A549 (cell line): ENCODE measurements at regions not wholly inside any gene's neighbourhood (a gene's known extent, or its start where the extent isn't known, plus 50 kb on each side); places are given as distances from the start of the nearest gene placed in this dataset.

Source experiments
- ATAC-seq, 2 experiments: fragments of 200-7000 bp in 1 of 2; fragments of >200 bp in 1 of 2; cut with Nextera tagmentation in 1 of 2; cut with Tn5 transposase in 1 of 2; 3 replicates each; pipeline versions ENCODE4 v1.8.0 to v1.9.1; 2018 to 2020; ENCODE audit warnings: mild to moderate bottlenecking in 1 of 2, moderate library complexity in 1 of 2
- CTCF ChIA-PET: fragments of 300-600 bp; sonication (Branson Sonifier 250); formaldehyde crosslinking; extraction: SDS; loops from one replicate; lab custom pipeline; 2021; ENCODE audit warnings: antibody characterized with exemption, inconsistent platforms; lab: Yijun Ruan, JAX
- POLR2A ChIA-PET: fragments of 350-600 bp; formaldehyde crosslinking; extraction: SDS; loops from one replicate; lab custom pipeline; 2021; ENCODE audit warnings: antibody characterized with exemption, inconsistent platforms; lab: Yijun Ruan, JAX
- DNase-seq, 2 experiments: peaks; one replicate each; pipeline versions ENCODE4 v3.0.0 to v3.0.0-alpha.2; 2011 to 2016; ENCODE audit warnings: low read depth in 1 of 2, low spot score in 1 of 2
- FAIRE-seq: peaks from 2 replicates; lab custom pipeline; 2011; peaks lifted over from hg19 to GRCh38; lab: Jason Lieb, UNC
- H3K27ac ChIP-seq, 2 experiments: fragments of >200 bp; sonication (Bioruptor Twin); formaldehyde crosslinking; 3 replicates each; pipeline ENCODE4 v1.5.1; 2016 to 2017
- H3K4me1 ChIP-seq: fragments of >200 bp; sonication (Bioruptor Twin); formaldehyde crosslinking; 3 replicates; pipeline ENCODE4 v1.6.1; 2016
- H3K4me2 ChIP-seq: fragments of >200 bp; sonication (Bioruptor Twin); formaldehyde crosslinking; 3 replicates; pipeline ENCODE4 v1.6.1; 2016
- H3K4me3 ChIP-seq: fragments of >200 bp; sonication (Bioruptor Twin); formaldehyde crosslinking; 3 replicates; pipeline ENCODE4 v1.5.1; 2016
- H3K9me3 ChIP-seq: fragments of >200 bp; sonication (Bioruptor Twin); formaldehyde crosslinking; 3 replicates; pipeline ENCODE4 v1.6.1; 2016
- BCL3 ChIP-seq: fragments of >200 bp; sonication (Bioruptor Twin); formaldehyde crosslinking; IDR thresholded peaks from 3 replicates; pipeline ENCODE4 v1.6.1; 2016
- CBX8 ChIP-seq: fragments of 200-600 bp; sonication (generic); IDR thresholded peaks from 2 replicates; pipeline ENCODE4 v1.6.1; 2016
- CHD4 ChIP-seq: fragments of 200-600 bp; sonication (generic); IDR thresholded peaks from 2 replicates; pipeline ENCODE4 v1.6.1; 2016; ENCODE audit warnings: antibody characterized with exemption, mild to moderate bottlenecking, borderline replicate concordance
- CTCF ChIP-seq: fragments of >200 bp; sonication (Bioruptor Twin); formaldehyde crosslinking; IDR thresholded peaks from 3 replicates; pipeline ENCODE4 v1.5.1; 2016
- EHMT2 ChIP-seq: fragments of 200-600 bp; sonication (generic); IDR thresholded peaks from 2 replicates; pipeline ENCODE4 v1.6.1; 2016; ENCODE audit warnings: antibody characterized with exemption, low read depth, mild to moderate bottlenecking, moderate library complexity
- ESRRA ChIP-seq: fragments of 150-350 bp; IDR thresholded peaks from 2 replicates; pipeline ENCODE4 v1.6.1; 2014; ENCODE audit warnings: mild to moderate bottlenecking, low read length, borderline replicate concordance
- FOSL2 ChIP-seq, 2 experiments: fragments of 450-650 bp in 1 of 2; fragments of >200 bp in 1 of 2; sonication (Bioruptor Twin) in 1 of 2; formaldehyde crosslinking; IDR thresholded peaks; 2 replicates each; pipeline versions ENCODE4 v1.5.0 to v1.6.1; 2016 to 2020; ENCODE audit warnings: mild to moderate bottlenecking in 1 of 2, moderate library complexity in 1 of 2
- HDAC2 ChIP-seq: fragments of 200-600 bp; sonication (generic); IDR thresholded peaks from 2 replicates; pipeline ENCODE4 v1.6.1; 2016
- HEYL ChIP-seq: fragments of 250-450 bp; sonication (Bioruptor Pico); IDR thresholded peaks from 2 replicates; pipeline ENCODE4 v1.8.0; 2021; ENCODE audit warnings: mild to moderate bottlenecking, moderate library complexity
- JUNB ChIP-seq: fragments of >200 bp; sonication (Bioruptor Twin); formaldehyde crosslinking; IDR thresholded peaks from 2 replicates; pipeline ENCODE4 v1.6.1; 2016
- KDM5A ChIP-seq: fragments of 200-600 bp; sonication (generic); IDR thresholded peaks from 2 replicates; pipeline ENCODE4 v1.6.1; 2016; ENCODE audit warnings: antibody characterized with exemption, mild to moderate bottlenecking
- MAX ChIP-seq: IDR thresholded peaks from 2 replicates; pipeline ENCODE4 v1.6.1; 2012
- MYC ChIP-seq: IDR thresholded peaks from 2 replicates; pipeline ENCODE4 v1.6.1; 2012; ENCODE audit warnings: mild to moderate bottlenecking, inconsistent platforms, low read length, improper control_type of control experiment, borderline replicate concordance
- NFE2L2 ChIP-seq: fragments of 150-350 bp; conservative IDR thresholded peaks from 2 replicates; pipeline ENCODE4 v1.6.1; 2014; ENCODE audit warnings: low read length
- POLR2AphosphoS2 ChIP-seq: conservative IDR thresholded peaks from 2 replicates; pipeline ENCODE4 v1.6.1; 2012; ENCODE audit warnings: low read length, improper control_type of control experiment, inconsistent platforms
- RAD21 ChIP-seq, 2 experiments: fragments of >200 bp in 1 of 2; sonication (Bioruptor Twin) in 1 of 2; formaldehyde crosslinking in 1 of 2; IDR thresholded peaks in 1 of 2; conservative IDR thresholded peaks in 1 of 2; 2 replicates in 1 of 2; 3 replicates in 1 of 2; pipeline ENCODE4 v1.6.1; 2012 to 2018; ENCODE audit warnings: inconsistent platforms in 1 of 2
- RARB ChIP-seq: fragments of 250-450 bp; sonication (Bioruptor Pico); IDR thresholded peaks from 2 replicates; pipeline ENCODE4 v1.8.0; 2021; ENCODE audit warnings: mild to moderate bottlenecking, moderate library complexity
- RNF2 ChIP-seq: fragments of 200-600 bp; sonication (generic); IDR thresholded peaks from 2 replicates; pipeline ENCODE4 v1.6.1; 2016; ENCODE audit warnings: low read depth, mild to moderate bottlenecking, antibody characterized with exemption, moderate library complexity, borderline replicate concordance
- SMC3 ChIP-seq: fragments of >200 bp; sonication (Bioruptor Twin); formaldehyde crosslinking; IDR thresholded peaks from 3 replicates; pipeline ENCODE4 v1.6.1; 2018; ENCODE audit warnings: inconsistent platforms
- USF2 ChIP-seq: fragments of 450-650 bp; IDR thresholded peaks from 2 replicates; pipeline ENCODE4 v1.6.1; 2014; ENCODE audit warnings: antibody characterized with exemption
- ZSCAN20 ChIP-seq: fragments of 250-450 bp; sonication (Bioruptor Pico); IDR thresholded peaks from 2 replicates; pipeline ENCODE4 v1.8.0; 2022; ENCODE audit warnings: mild to moderate bottlenecking, moderate library complexity
- WGBS: methylation state at CpG from one replicate; pipeline ENCODE4 v1.1.6; 2017; ENCODE audit errors: missing lambda C conversion rate; 5-methylcytosine and 5-hydroxymethylcytosine counted together
- TF ChIP-seq, protein P1 (sequence below): IDR thresholded peaks from 2 replicates; pipeline ENCODE4 v1.6.1; 2012

GRCh38 chr7:10721289-10721688 lies 252.4 kb upstream of the PHF14 start:
- no peak overlapping the region for H3K27ac ChIP-seq
- no peak for ATAC-seq
- TF ChIP-seq MAX (no peak), EHMT2 (no peak), POLR2AphosphoS2 (no peak), CBX8 (no peak), ZSCAN20 (no peak), RNF2 (no peak), HEYL (CRISPR knock-in tag) (no peak), CTCF (no peak), SMC3 (no peak)
- TF ChIP-seq, protein P1, sequence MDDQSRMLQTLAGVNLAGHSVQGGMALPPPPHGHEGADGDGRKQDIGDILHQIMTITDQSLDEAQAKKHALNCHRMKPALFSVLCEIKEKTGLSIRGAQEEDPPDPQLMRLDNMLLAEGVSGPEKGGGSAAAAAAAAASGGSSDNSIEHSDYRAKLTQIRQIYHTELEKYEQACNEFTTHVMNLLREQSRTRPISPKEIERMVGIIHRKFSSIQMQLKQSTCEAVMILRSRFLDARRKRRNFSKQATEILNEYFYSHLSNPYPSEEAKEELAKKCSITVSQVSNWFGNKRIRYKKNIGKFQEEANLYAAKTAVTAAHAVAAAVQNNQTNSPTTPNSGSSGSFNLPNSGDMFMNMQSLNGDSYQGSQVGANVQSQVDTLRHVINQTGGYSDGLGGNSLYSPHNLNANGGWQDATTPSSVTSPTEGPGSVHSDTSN = no peak
- no peak overlapping the region for H3K4me3 ChIP-seq
- DNase-seq = no peak
- FAIRE-seq = no peak
- no peaks in the 10 kb centered on the region for H3K9me3 ChIP-seq
- no peak overlapping the region for H3K4me2 ChIP-seq
- no peaks in the 10 kb centered on the region for H3K4me1 ChIP-seq
- ChIA-PET POLR2A (no interaction called here), CTCF (no interaction called here)
- 5% methylated on average over 3 of the region's 3 CpGs for WGBS

DNA sequence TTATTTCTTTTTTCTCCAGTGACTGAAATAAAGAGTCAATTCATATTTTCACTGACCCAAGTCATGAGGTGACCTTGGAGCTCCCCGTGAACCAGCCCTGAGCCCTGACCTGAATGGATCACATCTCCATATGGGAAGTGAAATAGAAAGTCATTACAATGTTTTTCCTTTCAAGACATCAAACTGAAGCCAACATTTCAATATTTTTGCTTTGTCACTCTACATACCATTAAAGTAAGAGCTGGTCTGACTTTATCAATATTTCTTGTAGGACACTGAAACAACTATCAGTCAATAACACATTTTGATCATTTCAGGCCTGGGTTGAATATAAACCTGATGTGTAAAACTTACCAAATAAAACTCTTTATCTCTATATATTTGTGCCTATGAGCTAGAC lies 249.8 kb upstream of the PHF14 start:
- ChIA-PET POLR2A (no interaction called here), CTCF (interaction anchor here (0.7 kb wide), 1 partner anchor 1902 kb away, joined by 3 read pairs; no protein-coding TSS in a partner anchor)
- Histone ChIP-seq H3K27ac (no peak overlapping the region), H3K4me1 (no peaks in the 10 kb centered on the region), H3K9me3 (no peaks in the 10 kb centered on the region), H3K4me2 (no peak overlapping the region), H3K4me3 (no peak overlapping the region)
- DNase-seq (no peak), FAIRE-seq (no peak), ATAC-seq (no peak)
- 0% methylated on average over 1 of the region's 1 CpG for WGBS
- no peak for TF ChIP-seq USF2
- TF ChIP-seq ESRRA = no peak

DNA sequence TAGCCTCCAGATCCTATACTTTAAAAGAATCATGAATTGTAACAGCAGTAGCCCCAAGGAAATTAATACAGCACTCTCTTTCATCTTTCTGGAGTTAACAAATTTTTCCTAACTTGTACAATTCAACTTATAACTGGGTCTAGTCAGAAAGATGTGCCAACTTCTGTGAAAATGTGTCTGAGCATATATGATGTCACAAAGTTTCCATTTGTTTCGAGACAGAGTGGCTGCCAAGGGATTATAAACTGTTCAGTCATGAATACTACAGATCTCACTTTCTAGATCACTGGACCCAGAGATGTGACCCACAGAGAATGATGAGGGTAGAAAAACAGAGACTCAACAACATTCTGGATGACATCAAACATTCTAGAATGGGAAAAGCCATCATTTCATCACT lies 249.2 kb upstream of the PHF14 start:
- WGBS = 4% methylated on average over 1 of the region's 1 CpG
- Histone ChIP-seq H3K4me3 (no peak overlapping the region), H3K4me1 (no peaks in the 10 kb centered on the region), H3K4me2 (no peak overlapping the region), H3K27ac (no peak overlapping the region), H3K9me3 (no peaks in the 10 kb centered on the region)
- DNase-seq (no peak), ATAC-seq (no peak), FAIRE-seq (no peak)
- TF ChIP-seq ZSCAN20 (no peak), CHD4 (no peak), FOSL2 (IDR thresholded peaks at IDR 0.05) (no peak), FOSL2 (CRISPR knock-in tag; IDR thresholded peaks at IDR 0.05) (no peak), CBX8 (no peak), KDM5A (no peak), NFE2L2 (no peak), JUNB (no peak), HDAC2 (no peak), RAD21 (conservative IDR thresholded peaks at IDR 0.05 in 1 of 2, IDR thresholded peaks at IDR 0.05 in 1 of 2) (no peak), BCL3 (no peak), HEYL (CRISPR knock-in tag) (no peak), MYC (no peak), RARB (CRISPR knock-in tag) (no peak)
- TF ChIP-seq, protein P1 = no peak
- ChIA-PET CTCF (no interaction called here), POLR2A (no interaction called here)
